H1 (cell line): ENCODE measurements at regions not wholly inside any gene's neighbourhood (a gene's known extent, or its start where the extent isn't known, plus 50 kb on each side); places are given as distances from the start of the nearest gene placed in this dataset.

Source experiments
- CTCF ChIA-PET: fragments of 300-600 bp; sonication (Branson Sonifier 250); formaldehyde crosslinking; loops from one replicate; lab custom pipeline; 2021; ENCODE audit not compliant: partially characterized antibody; lab: Charles Lee
- POLR2A ChIA-PET: fragments of 300-600 bp; sonication (Branson Sonifier 250); formaldehyde crosslinking; loops from one replicate; lab custom pipeline; 2021; ENCODE audit warnings: inconsistent platforms; ENCODE audit not compliant: partially characterized antibody; lab: Charles Lee
- DNase-seq, 2 experiments: peaks; one replicate each; pipeline versions ENCODE4 v3.0.0 to v3.0.0-alpha.2; 2010 to 2022; ENCODE audit warnings: low spot score in 2 of 2, low read depth in 1 of 2, mixed read lengths in 1 of 2
- FAIRE-seq: peaks from 2 replicates; lab custom pipeline; 2011; peaks lifted over from hg19 to GRCh38; lab: Jason Lieb, UNC
- H2AFZ ChIP-seq: 2 replicates; pipeline ENCODE4 v1.8.1; 2012; ENCODE audit warnings: low read length, inconsistent platforms
- H2AK5ac ChIP-seq: 2 replicates; pipeline ENCODE4 v1.6.1; 2013; ENCODE audit warnings: low read depth, low read length
- H2BK120ac ChIP-seq: replicated peaks from 2 replicates; pipeline ENCODE3; 2013; ENCODE audit warnings: low read depth, low read length, inconsistent platforms
- H2BK12ac ChIP-seq: 2 replicates; pipeline ENCODE4 v1.6.1; 2013; ENCODE audit warnings: low read depth, low read length
- H2BK15ac ChIP-seq: 2 replicates; pipeline ENCODE4 v1.6.1; 2013; ENCODE audit warnings: low read length
- H2BK20ac ChIP-seq: 2 replicates; pipeline ENCODE4 v1.6.1; 2013; ENCODE audit warnings: low read length
- H2BK5ac ChIP-seq: 2 replicates; pipeline ENCODE4 v1.6.1; 2013; ENCODE audit warnings: low read depth, low read length
- H3K14ac ChIP-seq: 2 replicates; pipeline ENCODE4 v1.6.1; 2013; ENCODE audit warnings: inconsistent platforms; ENCODE audit not compliant: insufficient read length
- H3K18ac ChIP-seq: 2 replicates; pipeline ENCODE4 v1.6.1; 2013; ENCODE audit warnings: low read length; ENCODE audit errors: extremely low read depth
- H3K23ac ChIP-seq: 2 replicates; pipeline ENCODE4 v1.6.1; 2013; ENCODE audit warnings: inconsistent platforms; ENCODE audit not compliant: insufficient read length
- H3K23me2 ChIP-seq: 2 replicates; pipeline ENCODE4 v1.6.1; 2013; ENCODE audit warnings: low read depth, low read length
- H3K27ac ChIP-seq: 2 replicates; pipeline ENCODE4 v1.6.1; 2011; ENCODE audit warnings: low read depth, low read length, inconsistent platforms
- H3K27me3 ChIP-seq, 4 experiments: replicated peaks in 1 of 4; 1 replicate in 1 of 4; 2 replicates in 3 of 4; pipeline versions ENCODE4 v1.6.1 to v1.8.1; 2011 to 2013; ENCODE audit warnings: low read length in 3 of 4, mild to moderate bottlenecking in 3 of 4, inconsistent platforms in 2 of 4, mixed read lengths in 2 of 4, moderate library complexity in 1 of 4; ENCODE audit not compliant: control insufficient read depth in 3 of 4, insufficient read depth in 3 of 4; ENCODE audit errors: extremely low read depth in 1 of 4
- H3K36me3 ChIP-seq, 4 experiments: 2 replicates each; pipeline versions ENCODE4 v1.6.1 to v1.8.1; 2011 to 2013; ENCODE audit warnings: mild to moderate bottlenecking in 4 of 4, low read length in 3 of 4, moderate library complexity in 2 of 4, control low read depth in 1 of 4, inconsistent platforms in 1 of 4; ENCODE audit not compliant: insufficient read depth in 4 of 4, control insufficient read depth in 2 of 4
- H3K4ac ChIP-seq: replicated peaks from 2 replicates; pipeline ENCODE3; 2013; ENCODE audit warnings: low read length, low read depth, mixed read lengths, inconsistent platforms; ENCODE audit not compliant: insufficient read length
- H3K4me1 ChIP-seq, 4 experiments: replicated peaks in 1 of 4; 1 replicate in 1 of 4; 2 replicates in 3 of 4; pipeline versions ENCODE4 v1.6.1 to v1.8.1; 2011 to 2013; ENCODE audit warnings: low read length in 3 of 4, inconsistent platforms in 2 of 4, mixed read lengths in 1 of 4; ENCODE audit not compliant: insufficient read depth in 4 of 4, control insufficient read depth in 3 of 4
- H3K4me2 ChIP-seq, 2 experiments: 2 replicates each; pipeline versions ENCODE4 v1.6.1 to v1.8.1; 2011 to 2013; ENCODE audit warnings: low read depth in 2 of 2, low read length in 2 of 2, control low read depth in 1 of 2, inconsistent platforms in 1 of 2, mild to moderate bottlenecking in 1 of 2; ENCODE audit not compliant: insufficient read depth in 1 of 2
- H3K4me3 ChIP-seq, 4 experiments: fragments of 200-600, 300-600 bp in 1 of 4; sonication (generic), shearing (Covaris generic), sonication (Bioruptor Twin) in 1 of 4; 2 replicates each; pipeline versions ENCODE4 v1.5.1 to v1.8.1; 2011 to 2016; ENCODE audit warnings: low read length in 4 of 4, low read depth in 3 of 4, control low read depth in 2 of 4, inconsistent platforms in 2 of 4, mild to moderate bottlenecking in 2 of 4, mixed read lengths in 1 of 4, moderate library complexity in 1 of 4; ENCODE audit not compliant: insufficient read depth in 2 of 4; ENCODE audit errors: extremely low read depth in 1 of 4
- H3K56ac ChIP-seq: replicated peaks from 2 replicates; pipeline ENCODE3; 2013; ENCODE audit warnings: low read depth, mild to moderate bottlenecking, mixed read lengths, low read length, inconsistent platforms; ENCODE audit not compliant: insufficient read length
- H3K79me1 ChIP-seq: 2 replicates; pipeline ENCODE4 v1.6.1; 2013; ENCODE audit warnings: low read depth, low read length, control low read depth
- H3K79me2 ChIP-seq, 2 experiments: 2 replicates each; pipeline versions ENCODE4 v1.6.1 to v1.8.1; 2012 to 2013; ENCODE audit warnings: low read length in 2 of 2, mild to moderate bottlenecking in 2 of 2, inconsistent platforms in 1 of 2; ENCODE audit not compliant: insufficient read depth in 2 of 2, control insufficient read depth in 1 of 2
- H3K9ac ChIP-seq, 4 experiments: replicated peaks in 1 of 4; 1 replicate in 1 of 4; 2 replicates in 3 of 4; pipeline versions ENCODE4 v1.6.1 to v1.8.1; 2011 to 2013; ENCODE audit warnings: low read depth in 3 of 4, low read length in 3 of 4, control low read depth in 2 of 4, mild to moderate bottlenecking in 2 of 4, moderate library complexity in 2 of 4, inconsistent platforms in 1 of 4; ENCODE audit errors: extremely low read depth in 1 of 4
- H3K9me3 ChIP-seq, 2 experiments: 2 replicates each; pipeline versions ENCODE4 v1.6.1 to v1.8.1; 2012 to 2013; ENCODE audit warnings: mild to moderate bottlenecking in 2 of 2, moderate library complexity in 2 of 2, control low read depth in 1 of 2, inconsistent platforms in 1 of 2, low read depth in 1 of 2, low read length in 1 of 2, mixed read lengths in 1 of 2; ENCODE audit not compliant: insufficient read depth in 2 of 2
- H4K20me1 ChIP-seq, 2 experiments: replicated peaks in 1 of 2; 2 replicates each; pipeline versions ENCODE3 to v1.8.1; 2011 to 2013; ENCODE audit warnings: inconsistent platforms in 2 of 2, low read length in 2 of 2, mild to moderate bottlenecking in 1 of 2; ENCODE audit not compliant: insufficient read depth in 2 of 2, control insufficient read depth in 1 of 2
- H4K5ac ChIP-seq: 2 replicates; pipeline ENCODE4 v1.6.1; 2013; ENCODE audit warnings: low read length, low read depth, mixed read lengths, inconsistent platforms; ENCODE audit not compliant: insufficient read length
- H4K8ac ChIP-seq: 2 replicates; pipeline ENCODE4 v1.8.0; 2013; ENCODE audit warnings: mild to moderate bottlenecking, moderate library complexity, low read length, inconsistent platforms; ENCODE audit not compliant: insufficient read depth; ENCODE audit errors: extremely low read depth
- H4K91ac ChIP-seq: replicated peaks from 2 replicates; pipeline ENCODE3; 2013; ENCODE audit warnings: low read length, mixed read lengths, inconsistent platforms; ENCODE audit not compliant: insufficient read length
- CBX5 ChIP-seq: fragments of 300-800, 300-1000 bp; sonication (generic); IDR thresholded peaks from 2 replicates; pipeline ENCODE4 v1.7.1; 2016; ENCODE audit warnings: antibody characterized with exemption, low read length, low read depth
- CTBP2 ChIP-seq: IDR thresholded peaks from 2 replicates; pipeline ENCODE4 v1.7.0; 2011; ENCODE audit warnings: borderline replicate concordance, mild to moderate bottlenecking, moderate library complexity, mixed read lengths, low read length; ENCODE audit not compliant: insufficient read depth, insufficient read length
- HDAC6 ChIP-seq: IDR thresholded peaks from one replicate; pipeline ENCODE4 v1.7.1; 2012; ENCODE audit warnings: low read depth, mild to moderate bottlenecking, inconsistent platforms, low read length, moderate library complexity
- KDM5A ChIP-seq: fragments of 200-600 bp; IDR thresholded peaks from 2 replicates; pipeline ENCODE4 v1.7.1; 2012; ENCODE audit warnings: mild to moderate bottlenecking, low read length, inconsistent platforms, mixed read lengths
- PHF8 ChIP-seq: fragments of 200-600 bp; sonication (generic); conservative IDR thresholded peaks from 2 replicates; pipeline ENCODE4 v1.7.1; 2012; ENCODE audit warnings: low read depth, mild to moderate bottlenecking, inconsistent platforms, low read length, moderate library complexity
- POLR2AphosphoS5 ChIP-seq: IDR thresholded peaks from 2 replicates; pipeline ENCODE4 v1.6.1; 2011; ENCODE audit warnings: low read depth, low read length
- POU5F1 ChIP-seq: IDR thresholded peaks from 2 replicates; pipeline ENCODE4 v1.6.1; 2011; ENCODE audit warnings: low read depth, mild to moderate bottlenecking, low read length, moderate library complexity
- RBBP5 ChIP-seq: IDR thresholded peaks from 2 replicates; pipeline ENCODE4 v1.7.1; 2012; ENCODE audit warnings: low read depth, mild to moderate bottlenecking, inconsistent platforms, low read length, moderate library complexity, borderline replicate concordance
- RNF2 ChIP-seq: fragments of 200-900, 300-1000 bp; sonication (generic); IDR thresholded peaks from 2 replicates; pipeline ENCODE4 v1.7.1; 2016; ENCODE audit warnings: borderline replicate concordance, low read depth, mild to moderate bottlenecking, antibody characterized with exemption, low read length; ENCODE audit not compliant: poor library complexity, severe bottlenecking; ENCODE audit errors: missing control alignments
- SIRT6 ChIP-seq: IDR thresholded peaks from one replicate; pipeline ENCODE4 v1.7.1; 2012; ENCODE audit warnings: low read length, inconsistent platforms
- SP2 ChIP-seq: IDR thresholded peaks from 2 replicates; pipeline ENCODE4 v1.6.1; 2012; ENCODE audit warnings: mild to moderate bottlenecking, low read length, inconsistent platforms
- TEAD4 ChIP-seq: IDR thresholded peaks from 2 replicates; pipeline ENCODE4 v1.6.1; 2012; ENCODE audit warnings: low read depth, low read length, inconsistent platforms, mixed read lengths
- WGBS, 2 experiments: shearing (Covaris generic) in 1 of 2; methylation state at CpG; one replicate each; pipeline versions ENCODE4 v1.1.6 to v1.1.7; 2013 to 2015; ENCODE audit warnings: low lambda C conversion rate in 2 of 2, mixed read lengths in 2 of 2, inconsistent platforms in 1 of 2, low coverage in 1 of 2, missing lambda C conversion rate in 1 of 2; ENCODE audit not compliant: insufficient replicate concordance in 2 of 2, insufficient coverage in 1 of 2, insufficient read length in 1 of 2; ENCODE audit errors: extremely low coverage in 1 of 2, missing lambda C conversion rate in 1 of 2; 5-methylcytosine and 5-hydroxymethylcytosine counted together

GRCh38 chr5:40365342-40366330 lies 314.1 kb upstream of the PTGER4 start:
- H2BK20ac ChIP-seq, result no peak overlapping the region
- no peak overlapping the region for H3K4ac ChIP-seq
- no peaks in the 10 kb centered on the region for H3K27me3 ChIP-seq
- peaks cover 3% of the 10 kb centered on the region in 2 experiments; a peak in 1 of 4 replicates for H3K9me3 ChIP-seq
- H2BK5ac ChIP-seq, result no peak overlapping the region
- no peak overlapping the region for H4K8ac ChIP-seq
- H2AK5ac ChIP-seq, result no peak overlapping the region
- no peak overlapping the region for H4K91ac ChIP-seq
- no peaks in the 10 kb centered on the region for H3K4me1 ChIP-seq
- no peak overlapping the region for H3K4me2 ChIP-seq
- no peaks in the 10 kb centered on the region for H3K79me1 ChIP-seq
- no peak overlapping the region for H3K4me3 ChIP-seq
- H3K14ac ChIP-seq, result no peak overlapping the region
- no peak overlapping the region for H3K23ac ChIP-seq
- no peak overlapping the region for H2BK15ac ChIP-seq
- DNase-seq, result no peak
- H4K20me1 ChIP-seq, result no peaks in the 10 kb centered on the region
- ChIA-PET POLR2A (no interaction called here), CTCF (interaction anchor here (1.3 kb wide), 1 partner anchor 11 kb away, joined by 7 read pairs; no protein-coding TSS in a partner anchor)
- no peaks in the 10 kb centered on the region for H3K79me2 ChIP-seq
- no peak overlapping the region for H3K56ac ChIP-seq
- WGBS, 2 experiments, result 93% methylated on average over 2 of the region's 2 CpGs; no CpG with 5 or more reads in 1 of the 2 experiments
- FAIRE-seq, result no peak
- H3K9ac ChIP-seq, result no peak overlapping the region
- no peak overlapping the region for H3K18ac ChIP-seq
- H2AFZ ChIP-seq, result no peak overlapping the region
- no peak overlapping the region for H2BK12ac ChIP-seq
- H3K36me3 ChIP-seq, result no peaks in the 10 kb centered on the region
- H4K5ac ChIP-seq, result no peak overlapping the region
- H3K23me2 ChIP-seq, result no peaks in the 10 kb centered on the region
- no peak overlapping the region for H2BK120ac ChIP-seq
- H3K27ac ChIP-seq, result no peak overlapping the region
- no peak for TF ChIP-seq CBX5
- TF ChIP-seq RNF2, result no peak
- TF ChIP-seq TEAD4, result no peak
- TF ChIP-seq CTBP2, result no peak
- TF ChIP-seq POU5F1, result no peak
- TF ChIP-seq SIRT6, result no peak
- no peak for TF ChIP-seq SP2
- no peak for TF ChIP-seq HDAC6
- no peak for TF ChIP-seq RBBP5
- TF ChIP-seq POLR2AphosphoS5, result no peak
- TF ChIP-seq PHF8, result no peak
- TF ChIP-seq KDM5A, result no peak
